Left lung (tissue), 4 donors: ENCODE measurements at regions not wholly inside any gene's neighbourhood (a gene's known extent, or its start where the extent isn't known, plus 50 kb on each side); places are given as distances from the start of the nearest gene placed in this dataset.

Source experiments
- ATAC-seq: fragments of 200-7000 bp; cut with Tn5 transposase; one replicate; pipeline ENCODE4 v1.9.1; 2020; ENCODE audit warnings: moderate library complexity
- DNase-seq, 4 donors: peaks; one replicate each; pipeline ENCODE4 v3.0.0-alpha.2; 2013 to 2020
- H3K27ac ChIP-seq, 2 donors: fragments of 200-600 bp; sonication (generic) in 1 of 2; one replicate each; pipeline versions ENCODE4 v1.5.0 to v1.8.0; 2020 to 2021
- H3K27me3 ChIP-seq, 2 donors: fragments of 200-600 bp; sonication (generic) in 1 of 2; one replicate each; pipeline versions ENCODE4 v1.5.0 to v1.8.0; 2020 to 2021
- H3K36me3 ChIP-seq, 2 donors: fragments of 200-600 bp; sonication (generic) in 1 of 2; one replicate each; pipeline versions ENCODE4 v1.5.0 to v1.8.0; 2020 to 2021
- H3K4me1 ChIP-seq, 2 donors: fragments of 200-600 bp; one replicate each; pipeline ENCODE4 v1.8.0; 2021
- H3K4me3 ChIP-seq, 2 donors: fragments of 200-600 bp; sonication (generic) in 1 of 2; one replicate each; pipeline versions ENCODE4 v1.5.0 to v1.8.0; 2020 to 2021; ENCODE audit warnings: mild to moderate bottlenecking in 1 of 2
- H3K9me3 ChIP-seq, 2 donors: fragments of 200-600 bp; sonication (generic) in 1 of 2; one replicate each; pipeline versions ENCODE4 v1.5.0 to v1.8.0; 2020 to 2021
- intact Hi-C, 2 donors: fragments of 100-400 bp; cut with DNase I; formaldehyde crosslinking; loops; one replicate each; pipeline versions ENCODE4 v1.11.2 to v1.14.2; 2022
- TF ChIP-seq, protein P1 (sequence below), 2 donors: fragments of 200-600 bp; sonication (generic) in 1 of 2; IDR thresholded peaks; one replicate each; pipeline versions ENCODE4 v1.5.0 to v1.8.0; 2021; ENCODE audit warnings: antibody characterized with exemption in 2 of 2
- donor health status: DM: no; HTN: yes; CAD: no.
- donor health status: DM: no; HTN: no; CAD: no.

DNA sequence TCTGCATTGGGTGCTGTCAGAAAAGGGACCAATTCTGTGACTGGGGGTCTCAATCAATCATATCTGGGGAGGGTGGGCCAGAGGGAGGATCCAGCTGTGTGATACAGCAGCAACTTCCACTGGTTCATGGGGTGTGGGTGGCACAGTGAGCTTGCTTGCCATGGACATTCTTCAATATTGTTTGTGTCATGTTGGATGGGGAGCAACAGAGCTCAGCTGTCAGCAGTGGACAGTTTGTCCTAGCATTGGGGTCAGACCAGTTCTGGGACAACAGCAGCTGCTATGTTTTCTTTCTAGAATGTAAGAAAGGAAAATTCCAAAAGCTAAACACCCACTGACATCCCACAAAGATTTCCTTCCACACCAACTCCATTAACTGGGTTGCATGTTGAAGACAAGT is 221.9 kb upstream of the CDH4 start:
- TF ChIP-seq, protein P1, sequence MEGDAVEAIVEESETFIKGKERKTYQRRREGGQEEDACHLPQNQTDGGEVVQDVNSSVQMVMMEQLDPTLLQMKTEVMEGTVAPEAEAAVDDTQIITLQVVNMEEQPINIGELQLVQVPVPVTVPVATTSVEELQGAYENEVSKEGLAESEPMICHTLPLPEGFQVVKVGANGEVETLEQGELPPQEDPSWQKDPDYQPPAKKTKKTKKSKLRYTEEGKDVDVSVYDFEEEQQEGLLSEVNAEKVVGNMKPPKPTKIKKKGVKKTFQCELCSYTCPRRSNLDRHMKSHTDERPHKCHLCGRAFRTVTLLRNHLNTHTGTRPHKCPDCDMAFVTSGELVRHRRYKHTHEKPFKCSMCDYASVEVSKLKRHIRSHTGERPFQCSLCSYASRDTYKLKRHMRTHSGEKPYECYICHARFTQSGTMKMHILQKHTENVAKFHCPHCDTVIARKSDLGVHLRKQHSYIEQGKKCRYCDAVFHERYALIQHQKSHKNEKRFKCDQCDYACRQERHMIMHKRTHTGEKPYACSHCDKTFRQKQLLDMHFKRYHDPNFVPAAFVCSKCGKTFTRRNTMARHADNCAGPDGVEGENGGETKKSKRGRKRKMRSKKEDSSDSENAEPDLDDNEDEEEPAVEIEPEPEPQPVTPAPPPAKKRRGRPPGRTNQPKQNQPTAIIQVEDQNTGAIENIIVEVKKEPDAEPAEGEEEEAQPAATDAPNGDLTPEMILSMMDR (IDR thresholded peaks at IDR 0.05): no peak
- DNase-seq (no peak), ATAC-seq (no peak)
- Histone ChIP-seq H3K27me3 (no peaks in the 10 kb centered on the region), H3K27ac (no peak overlapping the region), H3K9me3 (peaks cover 0 to 13% of the 10 kb centered on the region in 2 donors), H3K4me1 (no peaks in the 10 kb centered on the region), H3K36me3 (no peaks in the 10 kb centered on the region), H3K4me3 (no peak overlapping the region)
- intact Hi-C loops: no loop called here

DNA sequence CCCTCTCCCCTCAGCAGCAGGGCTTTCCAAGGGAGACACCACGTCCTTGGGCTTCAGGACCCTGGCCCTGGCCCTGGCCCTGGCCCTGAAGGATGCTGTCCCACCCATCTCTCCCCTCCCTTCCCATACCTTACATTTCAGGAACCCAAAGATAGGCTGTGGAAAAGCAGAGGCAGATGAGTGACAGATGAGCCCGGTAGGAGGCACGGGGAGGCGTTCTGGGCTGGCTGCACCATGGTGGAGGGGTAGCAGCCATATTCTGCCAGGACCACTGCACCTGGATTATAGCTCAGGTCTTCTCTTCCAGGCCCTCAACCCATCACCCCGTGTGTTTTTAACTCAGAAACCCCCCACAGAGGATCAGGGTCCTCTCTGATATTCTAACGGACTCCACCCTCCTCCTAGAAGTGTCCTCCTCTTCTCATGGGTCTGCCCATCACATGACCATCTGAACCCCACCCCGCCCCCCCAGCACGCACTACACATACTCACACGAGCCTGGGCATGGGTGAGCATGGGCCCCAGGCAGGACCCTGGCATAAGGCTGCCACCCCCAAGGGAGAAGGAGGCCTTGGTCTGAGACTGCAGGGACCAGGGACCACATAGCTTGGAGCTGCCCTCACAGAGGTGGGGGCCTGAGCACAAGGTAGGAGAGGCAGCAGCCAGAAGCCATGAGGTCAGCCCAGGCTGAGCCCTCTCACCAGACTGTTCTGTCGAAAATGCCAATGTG is 220.8 kb upstream of the CDH4 start:
- Histone ChIP-seq H3K9me3 (peaks cover 0 to 10% of the 10 kb centered on the region in 2 donors), H3K27ac (no peak overlapping the region), H3K27me3 (no peaks in the 10 kb centered on the region), H3K4me1 (no peaks in the 10 kb centered on the region), H3K4me3 (no peak overlapping the region), H3K36me3 (no peaks in the 10 kb centered on the region)
- ATAC-seq: no peak
- TF ChIP-seq, protein P1 (IDR thresholded peaks at IDR 0.05): no peak
- DNase-seq: no peak
- intact Hi-C loops: no loop called here

DNA sequence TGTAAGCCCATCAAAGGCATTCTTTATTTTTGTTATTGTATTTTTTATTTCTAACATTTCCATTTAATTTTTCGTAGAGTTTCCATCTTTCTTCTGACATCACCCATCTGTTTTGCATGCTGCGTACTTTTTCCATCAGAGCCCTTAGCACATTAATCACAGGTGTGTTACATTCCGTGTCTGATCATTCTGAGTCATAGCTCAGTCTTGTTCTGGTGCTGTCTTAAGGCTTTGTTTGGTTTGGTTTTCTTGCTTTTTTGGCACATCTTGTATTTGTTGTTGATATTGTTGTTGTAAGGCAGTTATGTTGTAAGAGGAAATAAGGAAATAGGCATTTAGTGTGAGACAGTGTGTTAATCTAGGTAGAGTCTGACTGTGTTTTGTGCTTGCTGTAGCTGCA is 214.6 kb upstream of the CDH4 start:
- Histone ChIP-seq H3K27ac (no peak overlapping the region), H3K36me3 (no peaks in the 10 kb centered on the region), H3K27me3 (no peaks in the 10 kb centered on the region), H3K9me3 (no peaks in the 10 kb centered on the region), H3K4me1 (no peaks in the 10 kb centered on the region), H3K4me3 (no peak overlapping the region)
- ATAC-seq (no peak), DNase-seq (no peak)
- intact Hi-C loops: no loop called here
- TF ChIP-seq, protein P1 (IDR thresholded peaks at IDR 0.05): no peak

DNA sequence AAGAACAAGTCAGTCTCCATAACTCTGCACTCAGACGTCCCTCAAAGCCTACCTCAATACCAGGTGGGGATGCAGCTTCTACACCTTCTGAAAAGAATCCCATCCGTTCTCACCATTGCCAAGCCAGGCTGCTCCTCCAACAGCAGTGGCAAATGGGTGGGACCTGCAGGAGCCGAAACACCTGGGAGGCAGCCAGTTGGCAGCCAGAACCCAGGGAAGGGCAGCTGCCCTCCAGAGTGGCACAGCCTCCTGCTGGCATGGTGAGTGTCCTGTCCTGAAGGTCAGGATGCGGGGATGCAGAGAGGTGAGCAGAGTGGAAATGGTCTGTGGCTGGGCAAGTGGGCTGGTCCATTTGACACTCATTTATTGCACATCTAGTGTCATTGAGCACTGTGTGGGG is 210.6 kb upstream of the CDH4 start:
- no peaks in the 10 kb centered on the region for H3K9me3 ChIP-seq
- no peaks in the 10 kb centered on the region for H3K4me1 ChIP-seq
- H3K36me3 ChIP-seq: no peaks in the 10 kb centered on the region
- no peak for DNase-seq
- H3K4me3 ChIP-seq: no peak overlapping the region
- ATAC-seq: no peak
- H3K27me3 ChIP-seq: peaks cover 0 to 14% of the 10 kb centered on the region in 2 donors
- TF ChIP-seq, protein P1 (IDR thresholded peaks at IDR 0.05): no peak
- H3K27ac ChIP-seq: no peak overlapping the region
- intact Hi-C loops: no loop called here

DNA sequence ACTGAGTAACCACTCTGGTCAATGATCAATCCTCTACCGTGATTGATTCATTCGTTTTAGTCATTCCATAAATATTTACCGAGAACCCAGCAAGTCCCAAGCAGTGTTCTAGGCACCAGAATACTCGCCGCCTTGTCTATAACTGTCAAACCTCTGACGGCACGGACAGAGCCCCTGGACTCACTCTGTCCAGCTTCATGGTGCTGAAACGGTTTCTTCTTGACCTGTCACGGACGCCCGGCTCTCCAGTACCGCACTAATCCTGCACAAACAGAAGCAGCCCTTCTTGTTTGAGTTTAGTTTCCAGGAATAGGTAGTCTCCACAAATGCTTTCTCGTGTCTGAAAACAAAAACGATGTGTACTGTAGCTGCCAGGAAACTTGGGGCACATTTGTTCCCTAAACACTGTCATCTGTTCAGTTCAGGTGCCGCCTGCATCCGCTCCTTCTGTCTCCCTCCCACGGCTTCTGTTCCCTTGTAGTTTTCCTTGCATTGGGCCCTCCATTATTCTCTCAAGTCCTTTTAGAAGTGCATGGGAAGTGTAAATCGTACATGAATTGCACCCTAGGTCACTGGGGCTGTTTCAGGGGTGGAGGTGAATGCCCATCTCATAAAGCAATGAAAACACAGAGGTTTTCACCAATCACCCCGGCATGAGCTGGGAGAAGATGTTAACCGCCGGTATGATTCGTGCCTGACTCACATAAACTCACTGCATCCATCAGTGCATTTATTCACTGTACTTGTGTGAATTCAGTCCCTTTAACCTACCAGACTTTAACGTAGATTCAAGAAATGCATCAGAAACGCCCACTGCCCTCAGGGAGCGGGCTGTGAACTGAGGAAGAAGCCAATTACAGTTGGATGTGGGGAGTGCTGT is 209.3 kb upstream of the CDH4 start:
- no peak for ATAC-seq
- H3K4me3 ChIP-seq: no peak overlapping the region
- no peaks in the 10 kb centered on the region for H3K36me3 ChIP-seq
- intact Hi-C loops: no loop called here
- no peaks in the 10 kb centered on the region for H3K4me1 ChIP-seq
- peaks cover 0 to 14% of the 10 kb centered on the region in 2 donors for H3K27me3 ChIP-seq
- H3K9me3 ChIP-seq: no peaks in the 10 kb centered on the region
- DNase-seq: no peak
- TF ChIP-seq, protein P1 (IDR thresholded peaks at IDR 0.05): no peak
- no peak overlapping the region for H3K27ac ChIP-seq
